ENCODE measurements at regions not wholly inside any gene's neighbourhood (a gene's known extent, or its start where the extent isn't known, plus 50 kb on each side); places are given as distances from the start of the nearest gene placed in this dataset.

DNA sequence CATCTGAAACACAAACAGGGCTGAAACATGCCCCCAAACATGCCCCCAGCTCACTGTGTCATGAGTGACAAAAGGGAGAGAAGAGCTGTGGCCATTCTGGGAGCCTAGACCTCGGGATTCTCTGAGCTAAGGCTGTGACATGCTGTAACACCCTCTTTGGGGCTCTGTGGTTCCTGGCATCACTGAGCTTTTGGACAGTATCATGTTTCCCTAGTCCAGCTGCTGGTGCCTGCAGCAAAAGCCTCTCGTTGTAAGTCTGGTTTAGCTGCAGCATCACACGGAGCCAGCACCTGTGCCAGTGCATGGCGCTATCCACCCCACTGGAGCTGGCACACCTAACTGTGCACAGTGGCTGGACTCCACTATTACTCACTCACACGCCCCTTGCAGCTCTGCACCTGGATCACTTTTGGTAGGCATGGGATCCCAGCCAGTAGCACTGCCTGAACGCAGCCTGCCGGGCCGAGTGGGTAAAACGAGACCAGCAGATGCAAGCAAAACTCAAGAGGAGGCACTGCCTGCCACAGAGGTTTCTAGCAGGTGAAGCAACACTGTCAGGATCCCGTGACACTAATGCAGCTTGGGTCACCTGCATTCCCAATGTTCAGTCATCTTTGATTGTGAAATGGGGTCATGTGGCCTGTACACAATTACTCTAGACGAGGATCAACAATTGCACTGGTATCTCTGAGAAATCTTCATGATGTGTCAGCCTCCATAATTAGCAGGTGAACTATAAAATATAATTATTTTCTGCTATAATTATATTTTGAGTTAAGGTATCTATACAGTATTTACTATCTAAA, 547.2 kb downstream of the ZNF804A start:
- no peak for TF ChIP-seq TAF1 (IDR thresholded peaks at IDR 0.05; ENCODE audit: low read depth)
- peak; percentile 58; the same call in 1 of the 2 replicates for TF ChIP-seq EP300 (IDR thresholded peaks at IDR 0.05; ENCODE audit: borderline replicate concordance)
- no peak for TF ChIP-seq EGR1 (IDR thresholded peaks at IDR 0.05)
- TF ChIP-seq TEAD4 (IDR thresholded peaks at IDR 0.05), result no peak; the same call in 1 of the 2 replicates
- peak; percentile 75 for TF ChIP-seq USF1 (IDR thresholded peaks at IDR 0.05)
- TF ChIP-seq CEBPB (IDR thresholded peaks at IDR 0.05), result peak; percentile 80
- TF ChIP-seq NFIC (IDR thresholded peaks at IDR 0.05), result peak; percentile 43
- no peak for TF ChIP-seq FOXM1 (IDR thresholded peaks at IDR 0.05; ENCODE audit: borderline replicate concordance, low read depth)
- TF ChIP-seq, protein P1, sequence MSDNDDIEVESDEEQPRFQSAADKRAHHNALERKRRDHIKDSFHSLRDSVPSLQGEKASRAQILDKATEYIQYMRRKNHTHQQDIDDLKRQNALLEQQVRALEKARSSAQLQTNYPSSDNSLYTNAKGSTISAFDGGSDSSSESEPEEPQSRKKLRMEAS (IDR thresholded peaks at IDR 0.05), result peak; percentile 10; the same call in 1 of the 2 replicates
- TF ChIP-seq, protein P2, sequence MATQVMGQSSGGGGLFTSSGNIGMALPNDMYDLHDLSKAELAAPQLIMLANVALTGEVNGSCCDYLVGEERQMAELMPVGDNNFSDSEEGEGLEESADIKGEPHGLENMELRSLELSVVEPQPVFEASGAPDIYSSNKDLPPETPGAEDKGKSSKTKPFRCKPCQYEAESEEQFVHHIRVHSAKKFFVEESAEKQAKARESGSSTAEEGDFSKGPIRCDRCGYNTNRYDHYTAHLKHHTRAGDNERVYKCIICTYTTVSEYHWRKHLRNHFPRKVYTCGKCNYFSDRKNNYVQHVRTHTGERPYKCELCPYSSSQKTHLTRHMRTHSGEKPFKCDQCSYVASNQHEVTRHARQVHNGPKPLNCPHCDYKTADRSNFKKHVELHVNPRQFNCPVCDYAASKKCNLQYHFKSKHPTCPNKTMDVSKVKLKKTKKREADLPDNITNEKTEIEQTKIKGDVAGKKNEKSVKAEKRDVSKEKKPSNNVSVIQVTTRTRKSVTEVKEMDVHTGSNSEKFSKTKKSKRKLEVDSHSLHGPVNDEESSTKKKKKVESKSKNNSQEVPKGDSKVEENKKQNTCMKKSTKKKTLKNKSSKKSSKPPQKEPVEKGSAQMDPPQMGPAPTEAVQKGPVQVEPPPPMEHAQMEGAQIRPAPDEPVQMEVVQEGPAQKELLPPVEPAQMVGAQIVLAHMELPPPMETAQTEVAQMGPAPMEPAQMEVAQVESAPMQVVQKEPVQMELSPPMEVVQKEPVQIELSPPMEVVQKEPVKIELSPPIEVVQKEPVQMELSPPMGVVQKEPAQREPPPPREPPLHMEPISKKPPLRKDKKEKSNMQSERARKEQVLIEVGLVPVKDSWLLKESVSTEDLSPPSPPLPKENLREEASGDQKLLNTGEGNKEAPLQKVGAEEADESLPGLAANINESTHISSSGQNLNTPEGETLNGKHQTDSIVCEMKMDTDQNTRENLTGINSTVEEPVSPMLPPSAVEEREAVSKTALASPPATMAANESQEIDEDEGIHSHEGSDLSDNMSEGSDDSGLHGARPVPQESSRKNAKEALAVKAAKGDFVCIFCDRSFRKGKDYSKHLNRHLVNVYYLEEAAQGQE (IDR thresholded peaks at IDR 0.05; ENCODE audit: low read depth), result no peak
- TF ChIP-seq ZBTB7A (IDR thresholded peaks at IDR 0.05; ENCODE audit: low read depth), result no peak
- TF ChIP-seq TCF12 (IDR thresholded peaks at IDR 0.05; ENCODE audit: low read depth), result peak; percentile 74
- TF ChIP-seq RAD21 (IDR thresholded peaks at IDR 0.05; ENCODE audit: low read depth), result no peak
- TF ChIP-seq YY1 (IDR thresholded peaks at IDR 0.05; ENCODE audit: low read depth), result no peak
- TF ChIP-seq CREB1 (IDR thresholded peaks at IDR 0.05; ENCODE audit: low read depth), result no peak

GRCh38 chr2:185147361-185147760, 549.0 kb downstream of the ZNF804A start:
- no peak for TF ChIP-seq RAD21 (IDR thresholded peaks at IDR 0.05; ENCODE audit: low read depth)
- no peak for TF ChIP-seq EP300 (IDR thresholded peaks at IDR 0.05; ENCODE audit: borderline replicate concordance)
- TF ChIP-seq TEAD4 (IDR thresholded peaks at IDR 0.05), result no peak
- no peak for TF ChIP-seq CREB1 (IDR thresholded peaks at IDR 0.05; ENCODE audit: low read depth)
- TF ChIP-seq, protein P2 (IDR thresholded peaks at IDR 0.05; ENCODE audit: low read depth), result no peak

DNA sequence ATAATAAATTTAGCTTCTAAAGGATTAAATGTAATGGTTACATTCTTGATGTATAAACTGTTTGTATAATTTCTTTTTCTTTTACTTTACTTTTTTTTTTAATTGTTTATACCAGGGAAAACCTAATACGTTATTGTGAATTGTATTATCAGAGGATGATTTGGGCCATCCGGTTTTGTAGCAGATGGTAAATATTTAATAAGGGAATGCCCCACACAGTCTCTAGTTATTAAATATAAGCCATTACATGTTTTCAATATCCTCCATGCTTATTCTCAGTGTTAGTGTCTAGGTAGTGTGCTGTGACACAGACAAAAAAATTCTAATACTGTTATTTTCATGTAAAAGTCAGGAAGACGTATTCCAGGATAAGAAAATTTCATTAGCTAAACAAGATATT, 553.9 kb downstream of the ZNF804A start:
- no peak for TF ChIP-seq YY1 (IDR thresholded peaks at IDR 0.05; ENCODE audit: low read depth)

- no peak for TF ChIP-seq EGR1 (IDR thresholded peaks at IDR 0.05)
- no peak for TF ChIP-seq NFIC (IDR thresholded peaks at IDR 0.05)
- TF ChIP-seq CEBPB (IDR thresholded peaks at IDR 0.05), result 0 out of 2 replicates have a peak, but pooled peaks have one; percentile 22
- no peak for TF ChIP-seq YY1 (IDR thresholded peaks at IDR 0.05; ENCODE audit: low read depth)
- no peak for TF ChIP-seq FOXM1 (IDR thresholded peaks at IDR 0.05; ENCODE audit: borderline replicate concordance, low read depth)
- TF ChIP-seq RAD21 (IDR thresholded peaks at IDR 0.05; ENCODE audit: low read depth), result no peak
These were observed 563.4 kb downstream of the ZNF804A start for GRCh38 chr2:185161701-185162100.

GRCh38 chr2:185174353-185174752, 564.3 kb upstream of the FSIP2 start:
- no peak for TF ChIP-seq TCF12 (IDR thresholded peaks at IDR 0.05; ENCODE audit: low read depth)
- no peak for TF ChIP-seq NFIC (IDR thresholded peaks at IDR 0.05)
- TF ChIP-seq USF1 (IDR thresholded peaks at IDR 0.05), result no peak
- no peak for TF ChIP-seq ZBTB7A (IDR thresholded peaks at IDR 0.05; ENCODE audit: low read depth)
- peak; percentile 35; the same call in 1 of the 2 replicates for TF ChIP-seq CEBPB (IDR thresholded peaks at IDR 0.05)
- no peak for TF ChIP-seq EGR1 (IDR thresholded peaks at IDR 0.05)

- no peak for TF ChIP-seq TEAD4 (IDR thresholded peaks at IDR 0.05)
- TF ChIP-seq EGR1 (IDR thresholded peaks at IDR 0.05), result no peak
- no peak for TF ChIP-seq CREB1 (IDR thresholded peaks at IDR 0.05; ENCODE audit: low read depth)
- TF ChIP-seq TAF1 (IDR thresholded peaks at IDR 0.05; ENCODE audit: low read depth), result no peak
- TF ChIP-seq CEBPB (IDR thresholded peaks at IDR 0.05), result no peak
- TF ChIP-seq, protein P1 (IDR thresholded peaks at IDR 0.05), result no peak
- no peak for TF ChIP-seq TCF12 (IDR thresholded peaks at IDR 0.05; ENCODE audit: low read depth)
- TF ChIP-seq YY1 (IDR thresholded peaks at IDR 0.05; ENCODE audit: low read depth), result no peak
- no peak for TF ChIP-seq FOXM1 (IDR thresholded peaks at IDR 0.05; ENCODE audit: borderline replicate concordance, low read depth)
- no peak for TF ChIP-seq RAD21 (IDR thresholded peaks at IDR 0.05; ENCODE audit: low read depth)
- TF ChIP-seq, protein P2 (IDR thresholded peaks at IDR 0.05; ENCODE audit: low read depth), result no peak
These were observed 558.9 kb upstream of the FSIP2 start for GRCh38 chr2:185179743-185180142.

All from Ishikawa (cell line).